Common myeloid progenitor, CD34-positive (primary cell): ENCODE measurements at regions not wholly inside any gene's neighbourhood (a gene's known extent, or its start where the extent isn't known, plus 50 kb on each side); places are given as distances from the start of the nearest gene placed in this dataset.

Source experiments
- CTCF ChIA-PET: fragments of 350-600 bp; sonication (Branson Sonifier 250); formaldehyde crosslinking; loops from one replicate; lab custom pipeline; 2021; ENCODE audit warnings: antibody characterized with exemption; lab: Charles Lee
- POLR2A ChIA-PET: fragments of 350-600 bp; sonication (Branson Sonifier 250); formaldehyde crosslinking; loops from one replicate; lab custom pipeline; 2021; ENCODE audit warnings: antibody characterized with exemption; lab: Charles Lee
- DNase-seq, 3 donors: peaks; one replicate each; pipeline versions ENCODE4 v3.0.0 to v3.0.0-alpha.2; 2013
- H3K27ac ChIP-seq, 2 experiments: 1 replicate in 1 of 2; 2 replicates in 1 of 2; pipeline ENCODE4 v1.7.0; 2013; ENCODE audit warnings: inconsistent platforms in 2 of 2, low read length in 2 of 2, mild to moderate bottlenecking in 2 of 2, low read depth in 1 of 2, moderate library complexity in 1 of 2; ENCODE audit not compliant: severe bottlenecking in 2 of 2, insufficient read depth in 1 of 2, poor library complexity in 1 of 2
- H3K27me3 ChIP-seq, 5 experiments: replicated peaks in 2 of 5; 1 replicate in 3 of 5; 2 replicates in 2 of 5; pipeline versions ENCODE4 v1.6.1 to v1.7.0; 2013; ENCODE audit warnings: low read length in 4 of 5, mild to moderate bottlenecking in 2 of 5, moderate library complexity in 2 of 5, inconsistent platforms in 1 of 5; ENCODE audit not compliant: insufficient read depth in 5 of 5, control insufficient read depth in 4 of 5
- H3K36me3 ChIP-seq, 4 experiments: 1 replicate in 2 of 4; 2 replicates in 2 of 4; pipeline versions ENCODE4 v1.6.1 to v1.7.0; 2013; ENCODE audit warnings: low read length in 3 of 4, control low read depth in 1 of 4, mild to moderate bottlenecking in 1 of 4; ENCODE audit not compliant: control insufficient read depth in 4 of 4, insufficient read depth in 4 of 4
- H3K4me1 ChIP-seq, 4 experiments: 1 replicate in 3 of 4; 2 replicates in 1 of 4; pipeline versions ENCODE4 v1.6.1 to v1.7.1; 2013; ENCODE audit warnings: low read length in 3 of 4, mild to moderate bottlenecking in 3 of 4, control low read depth in 1 of 4, inconsistent platforms in 1 of 4, moderate library complexity in 1 of 4; ENCODE audit not compliant: control insufficient read depth in 4 of 4, insufficient read depth in 4 of 4; ENCODE audit errors: control extremely low read depth in 1 of 4
- H3K4me3 ChIP-seq, 7 experiments: 1 replicate in 4 of 7; 2 replicates in 3 of 7; pipeline versions ENCODE4 v1.5.1 to v1.7.0; 2013; ENCODE audit warnings: mild to moderate bottlenecking in 7 of 7, low read length in 6 of 7, moderate library complexity in 6 of 7, inconsistent platforms in 2 of 7, low read depth in 2 of 7, control low read depth in 1 of 7; ENCODE audit not compliant: insufficient read depth in 4 of 7, control insufficient read depth in 1 of 7; ENCODE audit errors: extremely low read depth in 1 of 7
- H3K9me3 ChIP-seq, 5 experiments: 1 replicate in 4 of 5; 2 replicates in 1 of 5; pipeline versions ENCODE4 v1.6.1 to v1.7.1; 2013; ENCODE audit warnings: low read length in 4 of 5, mild to moderate bottlenecking in 2 of 5, inconsistent platforms in 1 of 5, low read depth in 1 of 5, moderate library complexity in 1 of 5; ENCODE audit not compliant: control insufficient read depth in 4 of 5, insufficient read depth in 2 of 5; ENCODE audit errors: control extremely low read depth in 1 of 5
- WGBS: methylation state at CpG from one replicate; pipeline ENCODE4 v1.1.5; 2013; ENCODE audit not compliant: insufficient coverage; 5-methylcytosine and 5-hydroxymethylcytosine counted together

DNA sequence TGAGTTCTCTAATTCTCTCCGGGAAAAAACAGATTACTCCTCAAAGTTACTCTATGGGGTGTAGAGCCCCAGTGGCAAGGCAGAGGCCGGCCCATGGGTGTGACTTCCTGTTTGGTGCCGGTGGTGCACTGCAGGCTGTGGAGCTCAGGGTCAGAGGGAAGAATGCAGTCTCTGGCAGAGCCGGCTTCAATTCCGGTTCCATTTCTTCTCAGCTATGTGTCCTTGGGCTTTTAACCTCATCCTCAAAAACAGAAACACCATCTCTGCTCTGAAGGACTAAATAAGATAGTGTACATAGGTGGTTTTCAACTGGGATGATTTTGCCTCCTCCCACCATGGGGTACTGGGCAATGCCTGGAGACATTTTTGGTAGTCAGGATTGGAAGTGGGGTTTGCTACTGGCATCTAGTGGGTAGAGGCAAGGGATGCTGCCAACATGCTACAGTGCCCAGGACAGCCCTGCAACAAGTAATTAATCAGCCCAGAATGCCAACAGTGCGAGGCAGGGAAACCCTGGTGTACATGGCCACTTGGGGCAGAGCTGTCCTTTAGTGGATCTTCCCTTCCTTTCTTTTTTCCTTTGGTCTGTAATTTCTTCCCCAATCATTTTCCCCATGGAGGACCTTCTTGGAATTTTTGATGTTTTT is 81.2 kb downstream of the INSIG2 start:
- DNase-seq: peak in 2 of 3 donors; percentile 19 to 45
- CTCF ChIA-PET: interaction anchor here (1.2 to 1.4 kb wide), 2 partner anchors 16 to 106 kb away, joined by 3 to 4 read pairs; no protein-coding TSS in a partner anchor
- Histone ChIP-seq H3K4me3 (peak overlapping the region in 2 of 7 experiments; percentile 16 to 42), H3K9me3 (peaks cover 0 to 3% (median 0%) of the 10 kb centered on the region in 5 experiments), H3K27ac (no peak overlapping the region), H3K4me1 (peaks cover 0 to 11% (median 8%) of the 10 kb centered on the region in 4 experiments), H3K27me3 (no peaks in the 10 kb centered on the region), H3K36me3 (no peaks in the 10 kb centered on the region)
- WGBS: 83% methylated on average over 1 of the region's 6 CpGs
- POLR2A ChIA-PET: no interaction called here

DNA sequence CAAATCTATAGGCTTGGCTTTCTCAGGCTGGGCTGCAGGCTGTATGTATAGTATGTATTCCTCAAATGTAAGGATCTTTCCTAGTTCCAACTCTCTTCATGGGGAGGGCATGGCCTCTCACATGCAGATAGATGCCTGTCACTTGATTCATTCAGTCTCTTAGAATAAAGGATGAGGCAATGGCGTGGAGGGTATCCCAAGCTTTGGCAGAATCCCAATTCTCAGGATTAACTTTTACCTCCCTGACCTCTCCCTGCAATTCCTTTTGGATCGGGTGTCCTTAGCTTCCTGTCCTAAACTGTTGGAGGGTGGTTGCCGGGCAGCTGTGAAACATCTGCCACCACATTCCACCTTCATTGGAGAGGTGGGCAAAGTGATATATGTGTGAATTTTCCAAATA is 80.3 kb downstream of the INSIG2 start:
- no peak for DNase-seq
- Histone ChIP-seq H3K27me3 (no peaks in the 10 kb centered on the region), H3K4me1 (peaks cover 0 to 11% (median 8%) of the 10 kb centered on the region in 4 experiments), H3K27ac (no peak overlapping the region), H3K36me3 (no peaks in the 10 kb centered on the region), H3K9me3 (peaks cover 0 to 3% (median 0%) of the 10 kb centered on the region in 5 experiments), H3K4me3 (no peak overlapping the region)
- WGBS: 100% methylated on average over 1 of the region's 3 CpGs
- ChIA-PET POLR2A (no interaction called here), CTCF (interaction anchor here (1.2 kb wide), 1 partner anchor 105 kb away, joined by 3 read pairs; no protein-coding TSS in a partner anchor)

GRCh38 chr2:118167026-118167425 is 78.8 kb downstream of the INSIG2 start:
- ChIA-PET CTCF (no interaction called here), POLR2A (no interaction called here)
- Histone ChIP-seq H3K27me3 (no peaks in the 10 kb centered on the region), H3K9me3 (peaks cover 0 to 6% (median 0%) of the 10 kb centered on the region in 5 experiments), H3K36me3 (no peaks in the 10 kb centered on the region), H3K4me3 (no peak overlapping the region), H3K27ac (no peak overlapping the region), H3K4me1 (peaks cover 0 to 11% (median 8%) of the 10 kb centered on the region in 4 experiments)
- no CpG with 5 or more reads among the region's 2 CpGs for WGBS
- no peak for DNase-seq

DNA sequence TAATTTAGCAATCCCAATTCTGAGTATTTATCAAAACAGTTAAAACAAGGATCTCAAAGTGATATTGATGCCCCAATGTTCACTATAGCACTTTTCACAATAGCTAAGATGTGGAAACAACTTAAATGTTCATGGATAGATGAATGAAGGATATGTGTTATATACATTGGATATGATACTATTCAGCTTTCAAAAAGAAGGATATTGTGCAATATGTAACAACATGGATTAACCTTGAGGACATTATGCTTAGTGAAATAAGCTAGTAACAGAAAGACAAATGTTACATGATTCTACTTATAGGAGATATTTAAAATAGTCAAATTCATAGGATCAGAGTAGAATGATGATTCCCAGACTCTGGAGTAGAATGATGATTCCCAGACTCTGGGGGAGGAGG is 78.0 kb downstream of the INSIG2 start:
- H3K27ac ChIP-seq: no peak overlapping the region
- no peaks in the 10 kb centered on the region for H3K36me3 ChIP-seq
- no peak for DNase-seq
- H3K4me1 ChIP-seq: peaks cover 0 to 11% (median 8%) of the 10 kb centered on the region in 4 experiments
- ChIA-PET POLR2A (no interaction called here), CTCF (no interaction called here)
- H3K4me3 ChIP-seq: no peak overlapping the region
- peaks cover 0 to 6% (median 0%) of the 10 kb centered on the region in 5 experiments for H3K9me3 ChIP-seq
- H3K27me3 ChIP-seq: no peaks in the 10 kb centered on the region

DNA sequence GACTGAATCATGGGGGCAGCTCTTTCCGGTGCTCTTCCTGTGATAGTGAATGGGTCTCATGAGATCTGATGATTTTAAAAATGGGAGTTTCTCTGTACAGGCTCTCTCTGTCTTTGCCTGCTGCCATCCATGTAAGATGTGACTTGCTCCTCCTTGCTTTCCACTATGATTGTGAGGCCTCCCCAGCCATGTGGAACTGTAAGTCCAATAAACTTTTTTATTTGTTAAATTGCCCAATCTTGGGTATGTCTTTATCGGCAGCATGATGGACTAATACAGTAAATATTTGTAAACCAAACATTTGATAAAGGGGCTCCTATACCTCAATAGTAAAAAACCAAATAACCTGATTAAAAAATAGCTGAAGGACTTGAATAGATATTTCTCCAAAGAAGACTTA is 77.3 kb downstream of the INSIG2 start:
- DNase-seq: no peak
- Histone ChIP-seq H3K36me3 (no peaks in the 10 kb centered on the region), H3K4me3 (no peak overlapping the region), H3K4me1 (peaks cover 0 to 11% (median 8%) of the 10 kb centered on the region in 4 experiments), H3K27ac (no peak overlapping the region), H3K9me3 (peaks cover 0 to 6% (median 0%) of the 10 kb centered on the region in 5 experiments), H3K27me3 (no peaks in the 10 kb centered on the region)
- CTCF ChIA-PET: no interaction called here
- WGBS: no CpG with 5 or more reads among the region's 2 CpGs
- POLR2A ChIA-PET: no interaction called here
